Smooth muscle cell (in vitro differentiated cells): ENCODE measurements at regions not wholly inside any gene's neighbourhood (a gene's known extent, or its start where the extent isn't known, plus 50 kb on each side); places are given as distances from the start of the nearest gene placed in this dataset.

Experiments
- DNase-seq: peaks from one replicate; lab custom pipeline; 2025; ENCODE audit not compliant: unreplicated experiment; lab: John Stamatoyannopoulos, UW
- H2AFZ ChIP-seq: fragments of 200-600 bp; sonication (generic); 2 replicates; pipeline ENCODE4 v1.6.0; 2016; ENCODE audit warnings: antibody characterized with exemption, low read depth, mild to moderate bottlenecking
- H3F3A ChIP-seq: fragments of 200-600 bp; sonication (generic); 2 replicates; pipeline ENCODE4 v1.6.0; 2017; ENCODE audit warnings: antibody characterized with exemption, low read depth
- H3K27ac ChIP-seq: fragments of 200-600 bp; sonication (generic); 2 replicates; pipeline ENCODE4 v1.5.1; 2016; ENCODE audit warnings: low read depth, mild to moderate bottlenecking
- H3K27me3 ChIP-seq: fragments of 200-600 bp; sonication (generic); 2 replicates; pipeline ENCODE4 v1.6.1; 2016; ENCODE audit warnings: low read depth, mild to moderate bottlenecking
- H3K36me3 ChIP-seq: fragments of 200-600 bp; sonication (generic); 2 replicates; pipeline ENCODE4 v1.5.1; 2016; ENCODE audit warnings: low read depth
- H3K4me1 ChIP-seq: fragments of 200-600 bp; sonication (generic); 2 replicates; pipeline ENCODE4 v1.5.1; 2016; ENCODE audit warnings: low read depth
- H3K4me2 ChIP-seq: fragments of 200-600 bp; sonication (generic); 2 replicates; pipeline ENCODE4 v1.6.0; 2016; ENCODE audit warnings: mild to moderate bottlenecking
- H3K4me3 ChIP-seq: fragments of 200-600 bp; sonication (generic); 2 replicates; pipeline ENCODE4 v1.5.1; 2016; ENCODE audit warnings: mild to moderate bottlenecking
- H3K79me2 ChIP-seq: fragments of 200-600 bp; sonication (generic); 2 replicates; pipeline ENCODE4 v1.6.0; 2016; ENCODE audit warnings: low read depth, mild to moderate bottlenecking
- H3K9ac ChIP-seq: fragments of 200-600 bp; sonication (generic); 2 replicates; pipeline ENCODE4 v1.6.0; 2016; ENCODE audit warnings: low read depth
- H3K9me3 ChIP-seq: fragments of 200-600 bp; sonication (generic); replicated peaks from 2 replicates; pipeline ENCODE4 v1.5.1; 2016; ENCODE audit warnings: low read depth
- H4K20me1 ChIP-seq: fragments of 200-600 bp; sonication (generic); 2 replicates; pipeline ENCODE4 v1.6.0; 2016; ENCODE audit warnings: low read depth
- WGBS: methylation state at CpG from one replicate; pipeline ENCODE4 v1.1.7; 2016; ENCODE audit warnings: low lambda C conversion rate; 5-methylcytosine and 5-hydroxymethylcytosine counted together
- TF ChIP-seq, protein P1 (sequence below): fragments of 200-600 bp; sonication (generic); IDR thresholded peaks from 2 replicates; pipeline ENCODE4 v1.5.1; 2017; ENCODE audit warnings: borderline replicate concordance, mild to moderate bottlenecking, antibody characterized with exemption; ENCODE audit not compliant: insufficient read depth, poor library complexity, severe bottlenecking

DNA sequence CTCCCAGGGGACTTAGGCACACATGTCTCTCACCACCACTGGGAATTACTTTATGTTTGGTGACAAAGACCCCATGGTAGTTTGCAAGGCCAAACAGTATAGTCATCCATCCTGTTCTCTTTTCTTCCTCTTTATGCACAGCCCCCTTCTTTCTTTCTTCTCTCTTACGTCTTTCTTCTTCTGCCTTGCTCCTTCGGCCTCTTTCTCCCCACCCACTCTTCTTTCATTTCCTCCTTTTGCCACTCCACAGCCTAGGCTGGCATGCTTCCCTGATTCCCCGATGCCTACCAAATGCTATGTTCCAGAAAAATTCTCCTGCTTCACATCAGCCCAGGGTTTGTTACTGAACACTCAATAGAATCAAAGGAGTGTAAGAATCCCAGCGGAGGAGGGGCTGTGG lies 62.4 kb upstream of the MKLN1 start:
- Histone ChIP-seq H3K4me3 (no peak overlapping the region), H3K4me1 (no peaks in the 10 kb centered on the region), H3K27me3 (no peaks in the 10 kb centered on the region), H3K4me2 (no peak overlapping the region), H4K20me1 (no peaks in the 10 kb centered on the region), H3K36me3 (no peaks in the 10 kb centered on the region), H3K27ac (no peak overlapping the region), H3K9me3 (no peaks in the 10 kb centered on the region), H2AFZ (no peak overlapping the region), H3F3A (no peaks in the 10 kb centered on the region), H3K9ac (no peak overlapping the region), H3K79me2 (no peaks in the 10 kb centered on the region)
- 89% methylated on average over 4 of the region's 4 CpGs for WGBS
- TF ChIP-seq, protein P1, sequence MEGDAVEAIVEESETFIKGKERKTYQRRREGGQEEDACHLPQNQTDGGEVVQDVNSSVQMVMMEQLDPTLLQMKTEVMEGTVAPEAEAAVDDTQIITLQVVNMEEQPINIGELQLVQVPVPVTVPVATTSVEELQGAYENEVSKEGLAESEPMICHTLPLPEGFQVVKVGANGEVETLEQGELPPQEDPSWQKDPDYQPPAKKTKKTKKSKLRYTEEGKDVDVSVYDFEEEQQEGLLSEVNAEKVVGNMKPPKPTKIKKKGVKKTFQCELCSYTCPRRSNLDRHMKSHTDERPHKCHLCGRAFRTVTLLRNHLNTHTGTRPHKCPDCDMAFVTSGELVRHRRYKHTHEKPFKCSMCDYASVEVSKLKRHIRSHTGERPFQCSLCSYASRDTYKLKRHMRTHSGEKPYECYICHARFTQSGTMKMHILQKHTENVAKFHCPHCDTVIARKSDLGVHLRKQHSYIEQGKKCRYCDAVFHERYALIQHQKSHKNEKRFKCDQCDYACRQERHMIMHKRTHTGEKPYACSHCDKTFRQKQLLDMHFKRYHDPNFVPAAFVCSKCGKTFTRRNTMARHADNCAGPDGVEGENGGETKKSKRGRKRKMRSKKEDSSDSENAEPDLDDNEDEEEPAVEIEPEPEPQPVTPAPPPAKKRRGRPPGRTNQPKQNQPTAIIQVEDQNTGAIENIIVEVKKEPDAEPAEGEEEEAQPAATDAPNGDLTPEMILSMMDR = no peak
- DNase-seq = no peak

DNA sequence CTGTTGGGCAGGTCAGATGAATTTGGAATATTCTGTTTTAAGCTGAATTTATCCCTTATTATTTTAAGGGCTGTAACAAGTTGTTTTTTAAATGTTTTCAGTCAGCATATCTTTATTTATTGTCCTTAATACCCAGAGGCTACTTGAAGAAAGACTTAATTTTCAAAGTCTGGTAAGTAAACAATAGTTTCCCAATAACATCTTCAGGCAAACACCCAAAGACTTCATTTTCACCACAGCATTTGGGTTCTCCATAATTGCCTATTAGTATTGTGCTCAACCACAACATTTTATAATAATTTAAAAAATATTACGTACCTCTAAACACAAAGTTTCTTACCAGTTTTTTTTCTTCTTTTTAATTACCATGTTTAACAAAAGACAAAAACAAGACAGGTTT lies 60.0 kb upstream of the MKLN1 start:
- Histone ChIP-seq H2AFZ (no peak overlapping the region), H3K27ac (no peak overlapping the region), H3K9ac (no peak overlapping the region), H3K4me1 (no peaks in the 10 kb centered on the region), H3K4me3 (no peak overlapping the region), H3K27me3 (no peaks in the 10 kb centered on the region), H3K9me3 (no peaks in the 10 kb centered on the region), H3F3A (no peaks in the 10 kb centered on the region), H4K20me1 (no peaks in the 10 kb centered on the region), H3K79me2 (no peaks in the 10 kb centered on the region), H3K36me3 (no peaks in the 10 kb centered on the region), H3K4me2 (no peak overlapping the region)
- whole genome bisulfite sequencing = 92% methylated on average over 1 of the region's 1 CpG
- no peak for DNase-seq
- TF ChIP-seq, protein P1 = no peak

DNA sequence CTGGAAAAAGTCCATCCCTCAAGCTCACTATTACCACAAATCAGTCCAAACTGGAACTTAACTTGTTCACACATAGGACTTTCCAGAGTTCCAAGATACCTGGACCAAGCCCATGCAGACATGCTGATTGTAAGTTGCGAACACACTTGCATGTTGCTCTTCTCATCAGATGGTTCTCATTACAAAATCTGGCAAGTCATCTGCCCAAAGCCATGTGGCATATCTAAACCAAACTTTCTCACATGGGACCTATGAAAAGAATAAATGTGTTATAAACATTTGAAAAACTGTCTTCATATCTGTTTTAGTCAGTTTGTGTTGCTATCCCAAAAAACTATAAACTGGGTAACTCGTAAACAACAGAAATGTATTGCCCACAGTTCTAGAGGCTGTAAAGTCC lies 58.8 kb upstream of the MKLN1 start:
- H3K9ac ChIP-seq = no peak overlapping the region
- H3K9me3 ChIP-seq = no peaks in the 10 kb centered on the region
- no peaks in the 10 kb centered on the region for H3K27me3 ChIP-seq
- no peaks in the 10 kb centered on the region for H3F3A ChIP-seq
- no peak overlapping the region for H3K27ac ChIP-seq
- no peaks in the 10 kb centered on the region for H3K4me1 ChIP-seq
- 97% methylated on average over 2 of the region's 2 CpGs for WGBS
- no peak overlapping the region for H2AFZ ChIP-seq
- no peak for DNase-seq
- H4K20me1 ChIP-seq = no peaks in the 10 kb centered on the region
- no peaks in the 10 kb centered on the region for H3K79me2 ChIP-seq
- H3K4me2 ChIP-seq = no peak overlapping the region
- TF ChIP-seq, protein P1 = no peak
- H3K4me3 ChIP-seq = no peak overlapping the region
- H3K36me3 ChIP-seq = no peaks in the 10 kb centered on the region

- Histone ChIP-seq H3K36me3 (no peaks in the 10 kb centered on the region), H2AFZ (no peak overlapping the region), H4K20me1 (no peaks in the 10 kb centered on the region), H3F3A (no peaks in the 10 kb centered on the region), H3K9ac (no peak overlapping the region), H3K4me1 (no peaks in the 10 kb centered on the region), H3K9me3 (no peaks in the 10 kb centered on the region), H3K27me3 (no peaks in the 10 kb centered on the region), H3K4me2 (no peak overlapping the region), H3K27ac (no peak overlapping the region), H3K79me2 (no peaks in the 10 kb centered on the region), H3K4me3 (no peak overlapping the region)
- WGBS = 64% methylated on average over 1 of the region's 1 CpG
- TF ChIP-seq, protein P1 = no peak
- DNase-seq = no peak
Observed at GRCh38 chr7:131272086-131272485, 55.6 kb upstream of the MKLN1 start.
